ENCODE measurements at regions not wholly inside any gene's neighbourhood (a gene's known extent, or its start where the extent isn't known, plus 50 kb on each side); places are given as distances from the start of the nearest gene placed in this dataset.

DNA sequence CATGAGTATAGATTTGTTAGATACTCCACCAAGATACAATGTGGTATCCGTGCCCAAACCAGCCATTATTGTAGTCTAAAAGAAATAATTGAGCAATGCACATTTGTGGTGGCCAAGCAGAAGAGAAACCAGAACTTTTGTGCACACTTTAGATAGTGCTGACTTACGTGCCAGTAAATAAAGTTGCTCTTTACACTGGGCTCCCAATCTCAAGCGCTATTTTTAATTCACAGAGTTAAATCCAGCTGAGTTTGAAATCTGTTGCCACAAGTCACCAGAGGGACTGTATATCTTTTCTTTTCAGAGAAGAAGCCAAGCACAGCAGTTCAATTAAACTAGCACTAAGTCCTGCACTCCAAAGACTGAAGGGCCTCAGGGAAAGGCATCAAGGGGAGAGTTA is 680.4 kb downstream of the TDRD15 start:
- 0 to 85% (median 60%) methylated on average over 2 to 3 of the region's 3 CpGs; no CpG with 5 or more reads in 3 of the 10 experiments for WGBS, 10 experiments
- Histone ChIP-seq H3K4me3 (no peak overlapping the region), H3K27ac (no peak overlapping the region), H3K4me1 (replicated peaks in 1 of 2) (no peaks in the 10 kb centered on the region)
- ATAC-seq (replicated peaks in 6 of 8), result no peak
- in situ Hi-C loops (cut with MboI; ENCODE audit: low pct_unique_long_range_greater_than_20kb in 2 of 9, low sequenced_read_pairs in 9 of 9, unreplicated experiment in 9 of 9), result no loop called here

DNA sequence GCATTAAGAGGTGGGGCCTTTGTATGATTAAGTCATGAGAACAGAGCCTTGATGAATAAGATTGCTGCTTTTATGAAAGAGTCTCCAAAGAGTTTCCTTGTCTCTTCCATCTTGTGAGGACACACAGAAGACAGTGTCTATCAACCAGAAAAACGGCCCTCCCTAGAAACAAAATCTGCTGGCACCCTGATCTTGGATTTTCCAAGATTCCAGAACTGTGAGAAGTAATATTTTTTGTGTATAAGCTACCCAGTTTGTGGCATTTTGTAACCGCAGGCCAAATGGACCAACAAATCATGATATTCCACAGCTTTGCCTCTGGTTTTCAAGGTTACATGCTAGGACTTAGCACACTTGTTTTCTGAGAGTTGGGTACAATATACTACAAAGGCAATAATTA is 687.8 kb downstream of the TDRD15 start:
- WGBS, 10 experiments, result 8 to 100% (median 59%) methylated on average over 1 to 2 of the region's 2 CpGs; no CpG with 5 or more reads in 2 of the 10 experiments
- ATAC-seq (replicated peaks in 6 of 8), result no peak
- Histone ChIP-seq H3K4me1 (replicated peaks in 1 of 2) (peaks cover 0 to 8% of the 10 kb centered on the region in 2 donors), H3K27ac (no peak overlapping the region), H3K4me3 (no peak overlapping the region)
- in situ Hi-C loops (cut with MboI; ENCODE audit: low pct_unique_long_range_greater_than_20kb in 2 of 9, low sequenced_read_pairs in 9 of 9, unreplicated experiment in 9 of 9), result no loop called here

GRCh38 chr2:21812766-21813165 is 689.0 kb downstream of the TDRD15 start:
- in situ Hi-C loops (cut with MboI; ENCODE audit: low pct_unique_long_range_greater_than_20kb in 2 of 9, low sequenced_read_pairs in 9 of 9, unreplicated experiment in 9 of 9), result no loop called here
- Histone ChIP-seq H3K4me3 (no peak overlapping the region), H3K27ac (no peak overlapping the region), H3K4me1 (replicated peaks in 1 of 2) (peaks cover 0 to 11% of the 10 kb centered on the region in 2 donors)
- WGBS, 10 experiments, result 88 to 100% (median 100%) methylated on average over 1 of the region's 1 CpG; no CpG with 5 or more reads in 6 of the 10 experiments
- no peak for ATAC-seq (replicated peaks in 6 of 8)

- Histone ChIP-seq H3K4me3 (no peak overlapping the region), H3K27ac (no peak overlapping the region), H3K4me1 (replicated peaks in 1 of 2) (peaks cover 8 to 21% of the 10 kb centered on the region in 2 donors)
- in situ Hi-C loops (cut with MboI; ENCODE audit: low pct_unique_long_range_greater_than_20kb in 2 of 9, low sequenced_read_pairs in 9 of 9, unreplicated experiment in 9 of 9), result no loop called here
- 0 to 97% (median 42%) methylated on average over 1 to 4 of the region's 4 CpGs; no CpG with 5 or more reads in 3 of the 10 experiments for WGBS, 10 experiments
- peak in 1 of 8 experiments; percentile 52 for ATAC-seq (replicated peaks in 6 of 8)
Measured at GRCh38 chr2:21814588-21815149, 690.9 kb downstream of the TDRD15 start.

- in situ Hi-C loops (cut with MboI; ENCODE audit: low pct_unique_long_range_greater_than_20kb in 2 of 9, low sequenced_read_pairs in 9 of 9, unreplicated experiment in 9 of 9), result no loop called here
- peak in 6 of 8 experiments; percentile 91 to 97 (median 96) for ATAC-seq (replicated peaks in 6 of 8)
- Histone ChIP-seq H3K4me3 (no peak overlapping the region), H3K27ac (peak overlapping the region in 1 of 2 donors; percentile 31), H3K4me1 (replicated peaks in 1 of 2) (peaks cover 11 to 44% of the 10 kb centered on the region in 2 donors)
- WGBS, 10 experiments, result 0 to 86% (median 51%) methylated on average over 1 to 7 of the region's 7 CpGs; no CpG with 5 or more reads in 4 of the 10 experiments
Measured at GRCh38 chr2:21818212-21818795, 694.5 kb downstream of the TDRD15 start.

- Histone ChIP-seq H3K4me3 (no peak overlapping the region), H3K27ac (no peak overlapping the region), H3K4me1 (replicated peaks in 1 of 2) (peaks cover 11 to 44% of the 10 kb centered on the region in 2 donors)
- no peak for ATAC-seq (replicated peaks in 6 of 8)
- 0 to 100% (median 71%) methylated on average over 1 to 2 of the region's 2 CpGs; no CpG with 5 or more reads in 2 of the 10 experiments for WGBS, 10 experiments
- in situ Hi-C loops (cut with MboI; ENCODE audit: low pct_unique_long_range_greater_than_20kb in 2 of 9, low sequenced_read_pairs in 9 of 9, unreplicated experiment in 9 of 9), result no loop called here
Measured at GRCh38 chr2:21819454-21819853, 695.7 kb downstream of the TDRD15 start.

DNA sequence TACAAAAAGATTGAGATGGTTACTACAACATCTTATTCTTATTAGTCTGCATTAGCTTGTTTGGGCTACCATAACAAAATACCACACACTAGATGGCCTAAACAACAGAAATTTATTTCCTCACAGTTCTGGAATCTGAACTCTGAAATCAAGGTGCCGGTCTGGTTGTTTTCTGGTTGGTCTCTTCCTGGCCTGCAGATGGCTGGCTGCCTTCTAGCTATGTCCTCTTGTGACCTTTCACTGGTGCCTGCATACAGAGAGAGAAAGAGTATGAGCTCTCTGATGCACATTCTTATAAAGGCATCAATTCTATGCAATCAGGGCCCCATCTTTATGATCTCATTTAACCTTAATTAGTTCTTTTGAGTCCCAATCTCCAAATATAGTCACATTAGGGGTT is 696.5 kb downstream of the TDRD15 start:
- ATAC-seq (replicated peaks in 6 of 8), result no peak
- Histone ChIP-seq H3K4me1 (replicated peaks in 1 of 2) (peaks cover 11 to 36% of the 10 kb centered on the region in 2 donors), H3K4me3 (no peak overlapping the region), H3K27ac (no peak overlapping the region)
- 0 to 100% (median 78%) methylated on average over 1 of the region's 1 CpG; no CpG with 5 or more reads in 3 of the 10 experiments for WGBS, 10 experiments
- in situ Hi-C loops (cut with MboI; ENCODE audit: low pct_unique_long_range_greater_than_20kb in 2 of 9, low sequenced_read_pairs in 9 of 9, unreplicated experiment in 9 of 9), result no loop called here

DNA sequence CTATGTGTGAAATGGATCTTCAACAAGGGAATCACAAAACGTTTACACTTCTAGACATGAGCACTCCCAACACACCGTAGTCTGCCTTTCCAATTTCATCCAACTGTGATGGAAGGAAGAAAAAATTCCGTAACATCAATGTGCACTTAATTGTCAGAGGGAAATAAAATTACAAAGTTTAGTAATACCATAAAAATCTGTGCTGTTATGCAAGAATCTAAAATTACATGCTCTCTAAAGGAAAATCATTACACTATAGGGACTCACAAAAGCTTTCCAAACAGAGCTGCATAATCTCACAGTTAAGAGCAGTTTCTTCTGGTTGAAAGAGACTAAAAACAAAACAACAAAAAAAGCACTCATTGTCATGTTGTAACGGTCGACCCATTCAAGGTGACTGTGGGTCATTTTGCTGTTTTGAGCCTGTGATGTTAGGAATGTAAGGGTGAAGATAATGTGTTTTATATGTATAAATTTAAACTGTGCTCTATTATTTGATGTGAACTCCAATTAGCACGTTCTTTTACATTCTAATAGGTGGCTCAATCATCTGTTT is 698.0 kb downstream of the TDRD15 start:
- no peak overlapping the region for H3K4me3 ChIP-seq
- 0 to 50% (median 28%) methylated on average over 2 to 6 of the region's 6 CpGs for WGBS, 10 experiments
- in situ Hi-C loops (cut with MboI; ENCODE audit: low pct_unique_long_range_greater_than_20kb in 2 of 9, low sequenced_read_pairs in 9 of 9, unreplicated experiment in 9 of 9), result no loop called here
- no peak overlapping the region for H3K27ac ChIP-seq
- ATAC-seq (replicated peaks in 6 of 8), result peak in 1 of 8 experiments; percentile 17
- H3K4me1 ChIP-seq (replicated peaks in 1 of 2), result peaks cover 11 to 36% of the 10 kb centered on the region in 2 donors

DNA sequence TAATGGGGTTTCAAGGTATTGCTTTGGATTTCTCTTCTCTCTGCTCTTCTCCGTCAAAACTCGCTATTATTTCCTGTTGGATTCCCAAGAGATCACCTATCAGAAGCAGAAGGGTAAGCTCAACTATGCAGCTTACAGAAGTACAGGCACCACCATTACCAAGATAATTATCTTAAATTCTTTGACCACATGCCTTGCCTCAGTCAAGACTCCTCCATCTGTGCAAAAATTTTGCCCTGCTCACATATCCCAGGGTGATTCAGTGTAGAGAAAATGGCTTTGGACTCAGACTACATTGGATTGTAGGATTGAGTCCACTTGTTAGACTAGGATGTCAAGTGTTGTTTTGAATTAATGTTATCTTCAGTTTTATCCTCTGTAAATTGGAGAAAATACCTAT is 698.7 kb downstream of the TDRD15 start:
- in situ Hi-C loops (cut with MboI; ENCODE audit: low pct_unique_long_range_greater_than_20kb in 2 of 9, low sequenced_read_pairs in 9 of 9, unreplicated experiment in 9 of 9), result no loop called here
- peaks cover 11 to 36% of the 10 kb centered on the region in 2 donors for H3K4me1 ChIP-seq (replicated peaks in 1 of 2)
- no peak overlapping the region for H3K4me3 ChIP-seq
- no peak overlapping the region for H3K27ac ChIP-seq
- ATAC-seq (replicated peaks in 6 of 8), result no peak
- 0 to 100% (median 77%) methylated on average over 1 to 2 of the region's 2 CpGs; no CpG with 5 or more reads in 3 of the 10 experiments for WGBS, 10 experiments

GRCh38 chr2:21833767-21834166 is 710.0 kb downstream of the TDRD15 start:
- in situ Hi-C loops (cut with MboI; ENCODE audit: low pct_unique_long_range_greater_than_20kb in 2 of 9, low sequenced_read_pairs in 9 of 9, unreplicated experiment in 9 of 9), result no loop called here
- H3K4me3 ChIP-seq, result no peak overlapping the region
- WGBS, 10 experiments, result 0 to 94% (median 83%) methylated on average over 1 to 2 of the region's 2 CpGs; no CpG with 5 or more reads in 3 of the 10 experiments
- H3K27ac ChIP-seq, result no peak overlapping the region
- no peaks in the 10 kb centered on the region for H3K4me1 ChIP-seq (replicated peaks in 1 of 2)
- peak in 1 of 8 experiments; percentile 91 for ATAC-seq (replicated peaks in 6 of 8)

- in situ Hi-C loops (cut with MboI; ENCODE audit: low pct_unique_long_range_greater_than_20kb in 2 of 9, low sequenced_read_pairs in 9 of 9, unreplicated experiment in 9 of 9), result no loop called here
- H3K4me3 ChIP-seq, result no peak overlapping the region
- 0 to 92% (median 60%) methylated on average over 1 to 3 of the region's 3 CpGs for WGBS, 10 experiments
- H3K27ac ChIP-seq, result no peak overlapping the region
- ATAC-seq (replicated peaks in 6 of 8), result no peak
- no peaks in the 10 kb centered on the region for H3K4me1 ChIP-seq (replicated peaks in 1 of 2)
Measured at GRCh38 chr2:21836261-21836660, 712.5 kb downstream of the TDRD15 start.

DNA sequence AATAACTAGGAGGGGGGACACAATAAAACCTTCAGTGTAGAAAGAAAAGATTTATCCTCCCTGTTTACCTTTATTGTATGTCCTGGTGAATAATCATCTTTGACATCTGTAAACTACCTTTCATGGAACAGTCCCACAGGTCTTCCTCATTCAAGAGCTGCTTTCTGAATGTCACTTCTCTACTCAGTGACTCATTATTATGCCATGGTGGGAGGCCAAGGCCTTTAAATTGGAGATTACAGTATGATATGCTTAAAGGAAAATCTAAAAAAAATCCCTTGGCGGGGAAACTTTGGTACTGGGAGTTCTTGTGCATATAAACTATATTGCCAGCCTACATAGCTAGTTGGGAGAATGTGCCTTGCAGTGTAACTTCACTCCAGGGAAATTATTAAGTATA is 713.0 kb downstream of the TDRD15 start:
- Histone ChIP-seq H3K4me3 (no peak overlapping the region), H3K4me1 (replicated peaks in 1 of 2) (no peaks in the 10 kb centered on the region), H3K27ac (no peak overlapping the region)
- in situ Hi-C loops (cut with MboI; ENCODE audit: low pct_unique_long_range_greater_than_20kb in 2 of 9, low sequenced_read_pairs in 9 of 9, unreplicated experiment in 9 of 9), result no loop called here
- ATAC-seq (replicated peaks in 6 of 8), result no peak
- 0 to 100% (median 68%) methylated on average over 1 of the region's 1 CpG; no CpG with 5 or more reads in 4 of the 10 experiments for WGBS, 10 experiments

GRCh38 chr2:21837168-21837960 is 713.6 kb downstream of the TDRD15 start:
- WGBS, 10 experiments, result 0 to 85% (median 63%) methylated on average over 2 to 5 of the region's 5 CpGs
- no peaks in the 10 kb centered on the region for H3K4me1 ChIP-seq (replicated peaks in 1 of 2)
- no peak overlapping the region for H3K4me3 ChIP-seq
- no peak for ATAC-seq (replicated peaks in 6 of 8)
- in situ Hi-C loops (cut with MboI; ENCODE audit: low pct_unique_long_range_greater_than_20kb in 2 of 9, low sequenced_read_pairs in 9 of 9, unreplicated experiment in 9 of 9), result no loop called here
- no peak overlapping the region for H3K27ac ChIP-seq

Data from motor neuron (in vitro differentiated cells).